Cardiac septum (tissue), 1 donor: ENCODE measurements at regions not wholly inside any gene's neighbourhood (a gene's known extent, or its start where the extent isn't known, plus 50 kb on each side); places are given as distances from the start of the nearest gene placed in this dataset.

Experiments used
- DNase-seq: peaks from one replicate; pipeline ENCODE4 v3.0.0-alpha.2; 2020; ENCODE audit warnings: low spot score
- intact Hi-C: fragments of 100-400 bp; cut with DNase I; formaldehyde crosslinking; loops from one replicate; pipeline ENCODE4 v1.14.0; 2022
- donor health status: DM: no; HTN: no; CAD: no.

DNA sequence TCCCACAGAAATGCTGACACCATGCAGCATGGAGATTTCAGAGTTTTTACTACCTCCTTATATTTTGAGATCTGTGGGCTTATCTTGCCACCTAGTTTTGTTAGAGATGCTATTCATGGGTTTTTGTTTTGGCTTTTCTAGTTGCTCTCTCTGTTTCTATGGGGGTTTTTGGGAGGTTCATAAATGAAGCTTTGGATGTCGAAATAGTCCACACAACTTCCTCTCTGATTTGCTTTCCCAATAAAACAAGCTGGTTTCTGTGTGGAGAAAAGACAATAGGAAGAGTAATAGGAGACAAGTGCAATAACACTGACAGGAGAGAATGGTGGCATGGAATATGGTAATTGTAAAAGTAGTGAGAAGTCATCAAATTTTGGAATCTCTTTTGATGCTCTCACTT lies 106.8 kb upstream of the GPR149 start:
- DNase-seq, result no peak
- intact Hi-C loops, result no loop called here

GRCh38 chr3:154522036-154522602 lies 92.1 kb upstream of the GPR149 start:
- no peak for DNase-seq
- intact Hi-C loops, result no loop called here

DNA sequence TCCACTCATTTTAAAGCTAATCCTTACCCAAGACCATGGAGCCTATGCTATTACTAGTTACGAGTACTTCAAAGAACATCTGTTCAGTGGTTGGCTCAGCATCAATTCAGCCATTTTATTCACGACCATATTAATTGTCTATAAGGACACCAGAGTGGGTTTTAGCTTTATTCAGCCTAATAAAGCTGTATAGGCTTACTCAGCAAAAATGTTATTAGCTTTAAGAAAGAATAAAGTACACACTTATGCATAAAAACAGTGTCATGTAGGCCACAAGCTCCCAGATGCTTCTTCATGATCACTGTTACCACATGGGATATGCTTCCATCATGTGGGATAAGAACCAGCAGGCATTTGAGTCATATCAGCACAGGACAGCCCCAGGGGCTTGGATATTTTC lies 87.4 kb upstream of the GPR149 start:
- intact Hi-C loops, result no loop called here
- no peak for DNase-seq

DNA sequence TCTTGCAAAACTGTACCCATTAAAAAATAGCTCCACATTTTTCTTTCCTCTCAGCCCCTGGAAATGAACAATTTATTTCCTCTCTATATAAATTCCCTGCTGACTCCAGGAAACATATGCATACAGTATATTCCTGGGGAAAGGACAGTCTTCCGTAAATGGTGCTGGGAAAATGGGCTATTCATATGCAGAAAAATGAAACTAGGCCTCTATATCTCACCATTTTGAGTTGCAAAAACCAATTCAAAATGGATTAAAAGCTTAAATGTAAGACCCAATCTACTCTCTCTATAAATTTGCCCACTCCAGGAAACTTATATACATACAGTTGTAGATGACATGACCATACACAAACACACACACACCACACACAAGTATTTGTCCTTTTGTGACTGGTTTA lies 85.9 kb upstream of the GPR149 start:
- intact Hi-C loops, result no loop called here
- DNase-seq, result no peak

DNA sequence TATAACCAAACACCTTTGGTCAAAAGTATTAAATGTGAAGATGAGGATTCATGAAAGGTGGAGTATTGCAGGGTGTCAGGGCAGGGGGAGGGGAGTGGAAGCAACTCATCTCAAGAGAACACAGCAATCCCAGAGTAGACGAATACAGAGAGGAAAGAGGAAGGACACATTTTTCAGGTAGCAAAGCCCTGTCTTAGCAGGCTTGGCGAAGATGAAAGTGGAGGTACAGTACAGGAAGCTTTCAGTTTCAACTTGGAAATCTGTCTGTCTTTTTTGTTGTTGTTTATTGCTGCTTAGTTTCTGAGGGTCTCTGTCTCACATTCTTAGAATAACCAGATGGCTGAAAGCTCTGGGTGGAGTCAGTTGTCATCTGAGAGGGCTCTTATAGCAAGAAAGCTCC lies 80.8 kb upstream of the GPR149 start:
- intact Hi-C loops, result no loop called here
- no peak for DNase-seq

DNA sequence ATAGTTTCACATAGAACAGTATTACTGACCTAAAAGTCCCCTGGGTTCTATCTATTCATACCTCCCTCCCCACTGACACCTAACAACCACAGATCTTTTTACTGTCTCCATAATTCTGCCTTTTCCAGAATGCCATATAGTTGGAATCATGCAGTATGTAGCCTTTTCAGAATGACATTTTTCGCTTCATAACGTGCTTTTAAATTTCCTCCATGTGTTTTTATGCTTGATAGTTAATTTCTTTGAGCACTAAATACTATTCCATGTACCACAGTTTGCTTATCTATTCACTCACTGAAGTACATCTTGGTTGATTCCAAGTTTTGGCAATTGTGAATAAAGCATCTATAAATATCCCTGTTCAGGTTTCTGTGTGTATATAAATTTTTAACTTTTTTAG lies 77.7 kb upstream of the GPR149 start:
- DNase-seq, result no peak
- intact Hi-C loops, result no loop called here

GRCh38 chr3:154496978-154497377 lies 67.0 kb upstream of the GPR149 start:
- intact Hi-C loops, result no loop called here
- no peak for DNase-seq

DNA sequence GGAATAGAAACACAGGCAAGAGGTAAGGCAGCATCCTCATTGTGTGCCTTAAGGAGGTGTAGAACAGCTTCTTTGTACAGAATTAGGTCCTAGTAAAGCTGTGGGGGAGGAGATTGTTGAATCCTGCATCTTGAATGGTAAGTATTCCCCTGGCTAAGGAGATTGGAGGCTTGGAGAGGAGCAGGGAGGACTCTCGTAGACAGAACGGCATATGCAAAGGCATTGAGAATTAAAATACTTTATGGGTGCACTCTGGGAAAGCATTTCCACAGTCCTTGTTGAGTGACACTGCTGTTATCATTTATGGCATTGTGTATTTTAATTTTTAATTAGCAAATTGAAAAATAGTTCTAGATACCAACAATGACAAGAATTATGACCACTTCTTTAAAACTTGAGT lies 66.5 kb upstream of the GPR149 start:
- intact Hi-C loops, result no loop called here
- DNase-seq, result no peak

DNA sequence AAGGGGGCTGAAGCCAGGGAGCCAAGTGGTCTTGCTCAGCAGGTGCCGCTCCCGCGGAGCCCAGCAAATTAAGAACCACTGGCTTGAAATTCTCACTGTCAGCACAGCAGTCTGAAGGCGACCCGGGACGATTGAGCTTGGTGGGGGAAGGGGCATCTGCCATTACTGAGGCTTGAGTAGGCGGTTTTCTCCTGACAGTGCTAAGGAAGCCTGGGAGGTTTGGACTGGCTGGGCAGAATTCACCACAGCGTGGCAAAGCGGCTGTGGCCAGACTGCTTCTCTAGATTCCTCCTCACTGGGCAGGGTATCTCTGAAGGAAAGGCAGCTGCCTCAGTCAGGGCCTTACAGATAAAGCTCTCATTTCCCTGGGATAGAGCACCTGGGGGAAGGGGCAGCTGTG lies 57.0 kb upstream of the GPR149 start:
- intact Hi-C loops, result no loop called here
- no peak for DNase-seq

GRCh38 chr3:154482507-154482906 lies 52.5 kb upstream of the GPR149 start:
- DNase-seq, result no peak
- intact Hi-C loops, result no loop called here

DNA sequence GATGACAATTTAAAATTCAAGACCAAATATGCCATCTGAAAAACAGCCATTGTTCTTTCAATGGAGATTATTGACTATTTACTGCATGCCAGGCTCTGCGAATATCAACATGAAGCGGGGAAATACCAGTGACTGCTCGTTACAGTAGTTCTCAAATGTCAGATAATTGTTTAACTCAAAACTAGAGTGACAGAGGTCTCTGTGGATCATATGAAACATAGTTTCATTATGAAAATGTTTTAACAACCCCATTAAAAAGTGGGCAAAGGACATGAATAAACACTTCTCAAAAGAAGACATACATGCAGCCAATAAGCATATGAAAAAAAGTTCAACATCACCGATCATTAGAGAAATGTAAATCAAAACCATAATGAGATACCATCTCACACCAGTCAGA lies 50.0 kb upstream of the GPR149 start:
- intact Hi-C loops, result no loop called here
- DNase-seq, result no peak
